SHP77 treated with DMSO at 0.1 percent for 48 hours (cell line): ENCODE measurements at regions not wholly inside any gene's neighbourhood (a gene's known extent, or its start where the extent isn't known, plus 50 kb on each side); places are given as distances from the start of the nearest gene placed in this dataset.

ENCODE experiments used
- DNase-seq: peaks from one replicate; lab custom pipeline; 2025; lab: John Stamatoyannopoulos, UW

GRCh38 chr6:98463038-98464000 lies 371.1 kb upstream of the POU3F2 start:
- DNase-seq, result peak; percentile 10

GRCh38 chr6:98467091-98467490 lies 367.3 kb upstream of the POU3F2 start:
- DNase-seq, result no peak

GRCh38 chr6:98467902-98468301 lies 366.5 kb upstream of the POU3F2 start:
- no peak for DNase-seq

- no peak for DNase-seq
Observed at GRCh38 chr6:98469141-98469540, 365.2 kb upstream of the POU3F2 start.

GRCh38 chr6:98470821-98471220 lies 363.6 kb upstream of the POU3F2 start:
- no peak for DNase-seq

GRCh38 chr6:98471444-98471843 lies 362.9 kb upstream of the POU3F2 start:
- no peak for DNase-seq

GRCh38 chr6:98477231-98477630 lies 357.1 kb upstream of the POU3F2 start:
- DNase-seq, result no peak

GRCh38 chr6:98484696-98485095 lies 349.7 kb upstream of the POU3F2 start:
- no peak for DNase-seq

GRCh38 chr6:98485593-98485992 lies 348.8 kb upstream of the POU3F2 start:
- no peak for DNase-seq

GRCh38 chr6:98486057-98486456 lies 348.3 kb upstream of the POU3F2 start:
- DNase-seq, result no peak

GRCh38 chr6:98487612-98488011 lies 346.8 kb upstream of the POU3F2 start:
- DNase-seq, result no peak

GRCh38 chr6:98498144-98498775 lies 336.1 kb upstream of the POU3F2 start:
- no peak for DNase-seq

GRCh38 chr6:98498866-98499265 lies 335.5 kb upstream of the POU3F2 start:
- no peak for DNase-seq

- no peak for DNase-seq
Observed at GRCh38 chr6:98514073-98514720, 320.2 kb upstream of the POU3F2 start.

- DNase-seq, result no peak
Observed at GRCh38 chr6:98514796-98515195, 319.6 kb upstream of the POU3F2 start.

GRCh38 chr6:98516206-98516605 lies 318.2 kb upstream of the POU3F2 start:
- DNase-seq, result no peak

- DNase-seq, result no peak
Observed at GRCh38 chr6:98516866-98517265, 317.5 kb upstream of the POU3F2 start.

- DNase-seq, result no peak
Observed at GRCh38 chr6:98525860-98526259, 308.5 kb upstream of the POU3F2 start.

GRCh38 chr6:98526465-98526864 lies 307.9 kb upstream of the POU3F2 start:
- no peak for DNase-seq

- DNase-seq, result no peak
Observed at GRCh38 chr6:98529364-98529763, 305.0 kb upstream of the POU3F2 start.

- no peak for DNase-seq
Observed at GRCh38 chr6:98530732-98531131, 303.6 kb upstream of the POU3F2 start.

- DNase-seq, result no peak
Observed at GRCh38 chr6:98532004-98532403, 302.4 kb upstream of the POU3F2 start.

- DNase-seq, result peak; percentile 0
Observed at GRCh38 chr6:98539741-98540140, 294.6 kb upstream of the POU3F2 start.
